Type B pancreatic cell (in vitro differentiated cells): ENCODE measurements at regions not wholly inside any gene's neighbourhood (a gene's known extent, or its start where the extent isn't known, plus 50 kb on each side); places are given as distances from the start of the nearest gene placed in this dataset.
A peak's percentile ranks its signal among the peaks of the same experiment; 100 is the strongest.

ENCODE experiments used
- DNase-seq: peaks from one replicate; pipeline ENCODE4 v3.0.0; 2021; ENCODE audit warnings: mixed read lengths; ENCODE audit not compliant: unreplicated experiment; ENCODE audit errors: extremely low spot score
- H3K27ac Mint-ChIP-seq: 2 replicates; pipeline ENCODE4 v1.8.0; 2021; ENCODE audit warnings: mild to moderate bottlenecking, mixed read lengths
- H3K27me3 Mint-ChIP-seq: 2 replicates; pipeline ENCODE4 v1.8.0; 2021; ENCODE audit warnings: mixed read lengths
- H3K36me3 Mint-ChIP-seq: 2 replicates; pipeline ENCODE4 v1.8.0; 2021; ENCODE audit warnings: mixed read lengths
- H3K4me1 Mint-ChIP-seq: one replicate; pipeline ENCODE4 v1.8.0; 2021; ENCODE audit warnings: mixed read lengths; ENCODE audit not compliant: unreplicated experiment
- H3K4me3 Mint-ChIP-seq: 2 replicates; pipeline ENCODE4 v1.8.0; 2021; ENCODE audit warnings: mild to moderate bottlenecking, mixed read lengths
- H3K9me3 Mint-ChIP-seq: 2 replicates; pipeline ENCODE4 v1.8.0; 2021; ENCODE audit warnings: mixed read lengths
- TF ChIP-seq, protein P1 (sequence below): fragments of 200-600 bp; sonication (generic); conservative IDR thresholded peaks from 2 replicates; pipeline ENCODE4 v1.5.0; 2021; ENCODE audit warnings: antibody characterized with exemption, mild to moderate bottlenecking

- TF ChIP-seq, protein P1, sequence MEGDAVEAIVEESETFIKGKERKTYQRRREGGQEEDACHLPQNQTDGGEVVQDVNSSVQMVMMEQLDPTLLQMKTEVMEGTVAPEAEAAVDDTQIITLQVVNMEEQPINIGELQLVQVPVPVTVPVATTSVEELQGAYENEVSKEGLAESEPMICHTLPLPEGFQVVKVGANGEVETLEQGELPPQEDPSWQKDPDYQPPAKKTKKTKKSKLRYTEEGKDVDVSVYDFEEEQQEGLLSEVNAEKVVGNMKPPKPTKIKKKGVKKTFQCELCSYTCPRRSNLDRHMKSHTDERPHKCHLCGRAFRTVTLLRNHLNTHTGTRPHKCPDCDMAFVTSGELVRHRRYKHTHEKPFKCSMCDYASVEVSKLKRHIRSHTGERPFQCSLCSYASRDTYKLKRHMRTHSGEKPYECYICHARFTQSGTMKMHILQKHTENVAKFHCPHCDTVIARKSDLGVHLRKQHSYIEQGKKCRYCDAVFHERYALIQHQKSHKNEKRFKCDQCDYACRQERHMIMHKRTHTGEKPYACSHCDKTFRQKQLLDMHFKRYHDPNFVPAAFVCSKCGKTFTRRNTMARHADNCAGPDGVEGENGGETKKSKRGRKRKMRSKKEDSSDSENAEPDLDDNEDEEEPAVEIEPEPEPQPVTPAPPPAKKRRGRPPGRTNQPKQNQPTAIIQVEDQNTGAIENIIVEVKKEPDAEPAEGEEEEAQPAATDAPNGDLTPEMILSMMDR: no peak
- no peaks in the 10 kb centered on the region for H3K36me3 Mint-ChIP-seq
- no peak for DNase-seq
- peak overlapping the region; percentile 34 for H3K4me3 Mint-ChIP-seq
- H3K4me1 Mint-ChIP-seq: peaks cover 13% of the 10 kb centered on the region
- peaks cover 8% of the 10 kb centered on the region for H3K27me3 Mint-ChIP-seq
- no peak overlapping the region for H3K27ac Mint-ChIP-seq
- H3K9me3 Mint-ChIP-seq: peaks cover 11% of the 10 kb centered on the region
These were observed 82.7 kb upstream of the SELENOK start for GRCh38 chr3:53974324-53974723.

DNA sequence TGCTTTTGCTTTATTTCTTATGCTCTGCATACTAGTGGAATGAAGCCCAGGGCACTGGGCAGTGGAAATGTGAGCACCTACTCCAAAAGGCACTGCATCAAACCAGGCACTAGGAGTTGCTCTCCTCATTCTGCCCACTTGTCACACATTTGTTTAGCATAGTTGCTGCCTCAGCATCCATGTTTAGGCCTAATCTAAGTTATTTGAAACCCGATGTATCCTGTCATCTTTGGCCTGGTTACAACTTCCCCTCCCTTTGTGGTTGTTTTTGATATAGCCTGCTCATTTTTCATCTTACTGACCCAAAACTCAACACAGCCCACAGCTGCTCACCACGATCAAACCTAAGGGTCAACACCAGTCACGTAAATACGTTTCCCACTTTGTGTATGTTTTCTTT is 82.2 kb upstream of the SELENOK start:
- Mint-ChIP-seq H3K4me3 (no peak overlapping the region), H3K9me3 (peaks cover 11% of the 10 kb centered on the region), H3K36me3 (no peaks in the 10 kb centered on the region), H3K4me1 (peaks cover 13% of the 10 kb centered on the region), H3K27ac (no peak overlapping the region), H3K27me3 (peaks cover 8% of the 10 kb centered on the region)
- TF ChIP-seq, protein P1: no peak
- DNase-seq: no peak

DNA sequence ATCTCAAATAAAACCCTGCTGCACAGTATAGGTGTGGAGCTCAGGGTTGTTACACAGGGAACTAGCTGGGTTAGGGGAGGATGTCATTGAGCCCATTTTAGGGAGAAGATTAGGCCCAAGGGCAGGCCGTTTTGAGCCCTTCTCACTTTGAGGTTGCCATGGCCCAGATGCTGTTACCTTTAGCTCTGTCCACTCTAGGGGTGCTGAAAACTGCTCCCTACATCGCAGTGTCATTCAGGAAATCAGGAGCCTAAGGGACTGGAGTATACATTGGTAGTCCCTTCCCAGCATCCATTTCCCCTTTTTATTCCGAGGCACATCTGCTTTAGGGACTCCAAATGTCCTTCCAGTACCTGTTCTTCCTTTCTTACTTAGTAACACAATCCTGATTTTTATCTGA is 79.0 kb upstream of the SELENOK start:
- H3K27ac Mint-ChIP-seq: no peak overlapping the region
- peaks cover 4% of the 10 kb centered on the region for H3K27me3 Mint-ChIP-seq
- TF ChIP-seq, protein P1: no peak
- DNase-seq: no peak
- H3K4me3 Mint-ChIP-seq: no peak overlapping the region
- no peaks in the 10 kb centered on the region for H3K36me3 Mint-ChIP-seq
- H3K4me1 Mint-ChIP-seq: peaks cover 4% of the 10 kb centered on the region
- H3K9me3 Mint-ChIP-seq: peaks cover 7% of the 10 kb centered on the region

- Mint-ChIP-seq H3K27me3 (no peaks in the 10 kb centered on the region), H3K36me3 (no peaks in the 10 kb centered on the region), H3K4me1 (no peaks in the 10 kb centered on the region), H3K4me3 (no peak overlapping the region), H3K9me3 (peaks cover 2% of the 10 kb centered on the region), H3K27ac (no peak overlapping the region)
- DNase-seq: no peak
- TF ChIP-seq, protein P1: no peak
These were observed 77.4 kb upstream of the SELENOK start for GRCh38 chr3:53969086-53969485.

GRCh38 chr3:53965291-53965690 is 73.6 kb upstream of the SELENOK start:
- no peaks in the 10 kb centered on the region for H3K4me1 Mint-ChIP-seq
- H3K27me3 Mint-ChIP-seq: no peaks in the 10 kb centered on the region
- DNase-seq: no peak
- no peaks in the 10 kb centered on the region for H3K36me3 Mint-ChIP-seq
- no peak overlapping the region for H3K27ac Mint-ChIP-seq
- H3K9me3 Mint-ChIP-seq: no peaks in the 10 kb centered on the region
- H3K4me3 Mint-ChIP-seq: no peak overlapping the region
- TF ChIP-seq, protein P1: no peak

DNA sequence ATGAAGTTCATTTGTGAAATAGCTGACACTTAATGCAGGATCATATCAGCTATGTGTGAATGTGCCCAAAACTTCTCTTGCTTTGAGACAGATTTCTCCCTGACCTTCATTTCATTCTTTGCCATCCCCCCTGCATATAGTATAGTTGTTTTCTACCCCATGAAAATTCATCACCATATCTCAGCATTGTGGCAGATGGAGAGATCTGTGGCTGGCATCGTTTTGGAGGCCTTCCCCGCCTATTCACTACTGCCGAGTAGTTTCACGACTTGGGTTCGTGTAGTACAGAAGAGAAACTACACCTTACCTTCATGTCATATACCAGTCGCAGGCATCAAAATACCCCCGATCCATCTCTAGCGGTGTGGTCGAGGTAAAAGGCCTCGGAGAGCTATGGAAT is 66.2 kb upstream of the SELENOK start:
- Mint-ChIP-seq H3K4me1 (no peaks in the 10 kb centered on the region), H3K27me3 (peaks cover 14% of the 10 kb centered on the region), H3K9me3 (no peaks in the 10 kb centered on the region), H3K27ac (no peak overlapping the region), H3K4me3 (no peak overlapping the region), H3K36me3 (no peaks in the 10 kb centered on the region)
- no peak for DNase-seq
- TF ChIP-seq, protein P1: no peak
